HEK293T (cell line): ENCODE measurements at regions not wholly inside any gene's neighbourhood (a gene's known extent, or its start where the extent isn't known, plus 50 kb on each side); places are given as distances from the start of the nearest gene placed in this dataset.
"Not testable (repeated sequence)": the region's sequence is repeated elsewhere in the genome, so short reads cannot be mapped to it uniquely, and the experiment has no call there.

Experiments
- CTCF ChIA-PET: fragments of 350-600 bp; formaldehyde crosslinking; extraction: SDS; loops from one replicate; lab custom pipeline; 2021; ENCODE audit warnings: antibody characterized with exemption, inconsistent platforms; lab: Yijun Ruan, JAX
- POLR2A ChIA-PET: fragments of 350-600 bp; formaldehyde crosslinking; extraction: SDS; loops from one replicate; lab custom pipeline; 2020; ENCODE audit warnings: antibody characterized with exemption, inconsistent platforms; lab: Yijun Ruan, JAX
- DNase-seq: peaks from one replicate; pipeline ENCODE4 v3.0.0; 2012; ENCODE audit warnings: mixed read lengths; ENCODE audit errors: extremely low spot score
- ARNT ChIP-seq: fragments of 450-650 bp; IDR thresholded peaks from 2 replicates; pipeline ENCODE4 v1.6.1; 2017; ENCODE audit warnings: mild to moderate bottlenecking
- BHLHE40 ChIP-seq: fragments of 450-650 bp; IDR thresholded peaks from 2 replicates; pipeline ENCODE4 v1.6.1; 2016; ENCODE audit warnings: mild to moderate bottlenecking, moderate library complexity, borderline replicate concordance
- CTBP1 ChIP-seq: fragments of 450-650 bp; IDR thresholded peaks from 2 replicates; pipeline ENCODE4 v1.6.1; 2016; ENCODE audit warnings: borderline replicate concordance
- ELF4 ChIP-seq: fragments of 450-650 bp; IDR thresholded peaks from 2 replicates; pipeline ENCODE4 v1.6.1; 2017; ENCODE audit warnings: antibody characterized with exemption
- FOXA1 ChIP-seq: fragments of 450-650 bp; IDR thresholded peaks from 2 replicates; pipeline ENCODE4 v1.6.1; 2016; ENCODE audit warnings: mild to moderate bottlenecking
- FOXK2 ChIP-seq: fragments of 450-650 bp; IDR thresholded peaks from 2 replicates; pipeline ENCODE4 v1.6.1; 2016; ENCODE audit warnings: mild to moderate bottlenecking
- FOXM1 ChIP-seq: fragments of 450-650 bp; IDR thresholded peaks from 2 replicates; pipeline ENCODE4 v1.6.1; 2017; ENCODE audit warnings: mild to moderate bottlenecking, borderline replicate concordance
- HDGF ChIP-seq: fragments of 450-650 bp; IDR thresholded peaks from 2 replicates; pipeline ENCODE4 v1.6.1; 2017; ENCODE audit warnings: antibody characterized with exemption, borderline replicate concordance
- L3MBTL2 ChIP-seq: fragments of 450-650 bp; conservative IDR thresholded peaks from 2 replicates; pipeline ENCODE4 v1.6.1; 2016; ENCODE audit warnings: mild to moderate bottlenecking
- LEF1 ChIP-seq: fragments of 450-650 bp; IDR thresholded peaks from 2 replicates; pipeline ENCODE4 v1.6.1; 2017; ENCODE audit warnings: mild to moderate bottlenecking, borderline replicate concordance
- NFRKB ChIP-seq: fragments of 450-650 bp; IDR thresholded peaks from 2 replicates; pipeline ENCODE4 v1.6.1; 2016; ENCODE audit warnings: mild to moderate bottlenecking, moderate library complexity
- SP1 ChIP-seq: fragments of 450-650 bp; IDR thresholded peaks from 2 replicates; pipeline ENCODE4 v1.6.1; 2017
- SUZ12 ChIP-seq: fragments of 450-650 bp; IDR thresholded peaks from 2 replicates; pipeline ENCODE4 v1.6.1; 2016; ENCODE audit warnings: mild to moderate bottlenecking
- TARDBP ChIP-seq: fragments of 450-650 bp; IDR thresholded peaks from 2 replicates; pipeline ENCODE4 v1.6.1; 2016
- ZNF384 ChIP-seq: fragments of 450-650 bp; IDR thresholded peaks from 2 replicates; pipeline ENCODE4 v1.6.1; 2016
- TF ChIP-seq, protein P1 (sequence below): fragments of 450-650 bp; IDR thresholded peaks from 2 replicates; pipeline ENCODE4 v1.6.1; 2016

DNA sequence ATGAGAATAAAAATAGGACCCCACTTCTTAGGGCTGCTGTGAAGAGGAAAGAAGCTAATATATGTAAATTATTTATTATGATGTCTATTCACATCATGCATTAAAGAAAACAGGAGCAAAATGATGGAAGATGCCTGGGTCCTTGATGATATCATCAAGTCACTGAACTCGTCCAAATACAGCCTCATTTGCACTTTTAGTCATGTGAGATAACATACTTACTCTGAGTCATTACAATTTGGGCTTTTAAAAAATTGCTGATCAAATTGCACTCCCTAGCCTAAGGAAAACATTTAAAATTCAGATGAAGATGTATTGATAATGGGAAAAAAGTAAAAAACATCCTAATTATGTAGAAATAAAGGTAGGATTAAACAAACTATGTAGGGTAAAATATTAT is 302.7 kb upstream of the CCL2 start:
- no peak for TF ChIP-seq HDGF
- no peak for TF ChIP-seq FOXM1
- TF ChIP-seq ARNT: no peak
- no peak for TF ChIP-seq BHLHE40
- TF ChIP-seq, protein P1, sequence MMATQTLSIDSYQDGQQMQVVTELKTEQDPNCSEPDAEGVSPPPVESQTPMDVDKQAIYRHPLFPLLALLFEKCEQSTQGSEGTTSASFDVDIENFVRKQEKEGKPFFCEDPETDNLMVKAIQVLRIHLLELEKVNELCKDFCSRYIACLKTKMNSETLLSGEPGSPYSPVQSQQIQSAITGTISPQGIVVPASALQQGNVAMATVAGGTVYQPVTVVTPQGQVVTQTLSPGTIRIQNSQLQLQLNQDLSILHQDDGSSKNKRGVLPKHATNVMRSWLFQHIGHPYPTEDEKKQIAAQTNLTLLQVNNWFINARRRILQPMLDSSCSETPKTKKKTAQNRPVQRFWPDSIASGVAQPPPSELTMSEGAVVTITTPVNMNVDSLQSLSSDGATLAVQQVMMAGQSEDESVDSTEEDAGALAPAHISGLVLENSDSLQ: no peak
- no peak for TF ChIP-seq NFRKB
- no peak for TF ChIP-seq SP1
- no peak for TF ChIP-seq ZNF384
- no peak for TF ChIP-seq TARDBP
- CTCF ChIA-PET: no interaction called here
- POLR2A ChIA-PET: no interaction called here
- DNase-seq: no peak

DNA sequence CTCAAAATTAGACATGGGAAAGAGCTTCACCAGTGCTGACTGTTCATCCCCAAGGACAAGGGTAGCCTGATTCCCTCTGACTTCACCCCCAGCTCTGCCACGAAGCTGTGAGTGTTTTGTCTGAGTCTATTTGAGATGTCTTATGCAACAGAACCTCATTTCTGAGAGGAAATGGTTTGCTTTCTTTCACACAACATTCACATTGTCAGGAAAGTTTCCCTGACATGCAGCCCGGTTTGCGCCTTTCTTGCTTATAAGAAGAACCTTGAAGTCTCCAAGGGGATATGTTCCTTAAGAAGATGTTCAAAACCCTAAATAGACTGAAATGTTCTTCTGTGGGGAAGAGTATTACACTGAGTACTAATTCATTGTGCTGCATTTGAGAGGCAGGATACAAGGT is 300.5 kb upstream of the CCL2 start:
- ChIA-PET POLR2A (no interaction called here), CTCF (interaction anchor here (0.6 kb wide), 1 partner anchor 912 kb away, joined by 3 read pairs; no protein-coding TSS in a partner anchor)

DNA sequence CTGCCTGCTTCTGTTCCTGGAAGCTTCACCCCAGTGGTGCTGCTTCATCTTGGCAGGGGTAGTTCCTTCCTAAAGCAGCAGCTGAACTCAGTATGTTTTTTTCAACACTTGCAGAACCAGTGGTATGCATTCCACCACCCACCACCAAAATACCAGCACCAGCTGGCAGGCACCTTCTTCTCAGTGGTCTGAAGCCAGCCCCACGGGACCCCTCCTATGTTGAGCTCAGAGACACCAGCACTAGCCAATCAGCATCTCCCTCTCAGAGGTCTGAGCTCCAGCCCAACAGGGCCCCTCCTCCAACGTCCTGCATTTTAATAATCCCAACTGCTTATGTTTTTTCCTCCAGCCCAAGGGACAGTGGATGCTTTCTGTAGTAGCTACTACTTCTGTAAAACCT is 299.6 kb upstream of the CCL2 start:
- ChIA-PET POLR2A (no interaction called here), CTCF (no interaction called here)
- TF ChIP-seq, protein P1: no peak
- no peak for TF ChIP-seq HDGF
- no peak for TF ChIP-seq ARNT
- TF ChIP-seq ZNF384: no peak
- no peak for TF ChIP-seq L3MBTL2
- no peak for TF ChIP-seq FOXA1
- TF ChIP-seq TARDBP: no peak
- TF ChIP-seq NFRKB: no peak
- TF ChIP-seq FOXK2: no peak
- TF ChIP-seq ELF4: no peak
- TF ChIP-seq BHLHE40: no peak
- no peak for TF ChIP-seq SUZ12
- no peak for TF ChIP-seq FOXM1
- DNase-seq: no peak

More for the DNA sequence above, 300.5 kb upstream of the CCL2 start:
- no peak for TF ChIP-seq HDGF
- TF ChIP-seq ZNF384: no peak
- no peak for TF ChIP-seq ARNT
- no peak for TF ChIP-seq SP1
- TF ChIP-seq BHLHE40: no peak
- TF ChIP-seq L3MBTL2: no peak
- TF ChIP-seq LEF1: no peak
- no peak for TF ChIP-seq CTBP1
- TF ChIP-seq FOXA1: no peak
- TF ChIP-seq, protein P1: no peak
- DNase-seq: no peak

DNA sequence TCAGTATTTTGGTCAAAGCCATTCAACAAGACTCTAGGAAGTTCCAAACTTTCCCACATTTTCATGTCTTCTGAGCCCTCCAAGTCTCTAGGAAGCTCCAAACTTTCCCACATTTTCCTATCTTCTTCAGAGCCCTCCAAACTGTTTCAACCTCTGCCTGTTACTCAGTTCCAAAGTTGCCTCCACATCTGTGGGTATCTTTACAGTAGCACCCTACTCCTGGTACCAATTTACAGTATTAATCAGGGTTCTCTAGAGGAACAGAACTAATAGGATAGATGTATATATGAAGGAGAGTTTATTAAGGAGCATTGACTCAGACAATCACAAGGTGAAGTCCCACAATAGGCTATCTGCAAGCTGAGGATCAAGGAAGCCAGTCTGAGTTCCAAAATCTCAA is 296.0 kb upstream of the CCL2 start:
- POLR2A ChIA-PET, CTCF ChIA-PET: not testable (repeated sequence)

DNA sequence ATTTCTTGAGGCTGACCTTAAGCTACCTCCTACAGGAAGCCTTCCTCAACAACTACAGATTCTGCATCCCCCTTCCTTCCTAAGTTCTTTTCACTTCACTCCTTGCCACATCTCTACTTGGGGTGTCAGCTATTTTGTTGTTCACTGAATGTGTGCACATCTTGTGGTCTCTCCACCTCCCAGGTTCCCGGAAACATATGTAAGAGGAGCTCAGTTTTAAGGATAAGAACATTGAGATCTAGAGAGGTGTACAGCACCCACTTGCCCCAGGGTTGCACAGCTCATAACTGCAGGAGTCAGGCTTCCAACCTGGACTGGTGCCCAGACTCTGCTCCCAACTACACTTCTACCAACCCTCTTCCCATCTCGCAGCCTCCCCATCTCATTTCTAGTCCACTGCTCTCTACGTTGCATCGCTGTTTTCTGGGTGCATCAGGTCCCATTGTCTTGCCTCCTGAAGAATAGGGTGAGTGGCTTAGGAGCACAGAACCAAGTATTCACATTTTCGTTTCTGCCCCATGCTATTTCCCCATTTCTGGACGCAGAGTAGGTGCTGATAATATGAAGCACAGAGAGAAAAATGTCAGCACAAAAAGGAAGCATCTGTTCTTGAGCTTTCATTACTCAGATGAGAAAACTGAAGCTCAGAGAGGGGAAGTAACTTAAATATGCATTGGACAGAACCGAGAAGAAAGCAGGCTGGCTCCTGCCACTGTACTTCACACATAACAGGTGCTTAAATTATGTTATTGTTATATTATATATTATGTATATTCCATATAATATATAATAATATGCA is 292.0 kb upstream of the CCL2 start:
- POLR2A ChIA-PET: no interaction called here
- DNase-seq: no peak
- no peak for TF ChIP-seq ELF4
- no peak for TF ChIP-seq NFRKB
- TF ChIP-seq TARDBP: no peak
- no peak for TF ChIP-seq SUZ12
- no peak for TF ChIP-seq ZNF384
- no peak for TF ChIP-seq FOXM1
- no peak for TF ChIP-seq ARNT
- no peak for TF ChIP-seq HDGF
- no peak for TF ChIP-seq FOXK2
- TF ChIP-seq L3MBTL2: no peak
- no peak for TF ChIP-seq CTBP1
- no peak for TF ChIP-seq SP1
- no peak for TF ChIP-seq LEF1
- TF ChIP-seq BHLHE40: no peak
- TF ChIP-seq FOXA1: no peak
- TF ChIP-seq, protein P1: no peak
- CTCF ChIA-PET: interaction anchor here (0.5 kb wide), 1 partner anchor 184 kb away, joined by 3 read pairs; no protein-coding TSS in a partner anchor

More for the DNA sequence above, 296.0 kb upstream of the CCL2 start:
- DNase-seq: not testable (repeated sequence)

DNA sequence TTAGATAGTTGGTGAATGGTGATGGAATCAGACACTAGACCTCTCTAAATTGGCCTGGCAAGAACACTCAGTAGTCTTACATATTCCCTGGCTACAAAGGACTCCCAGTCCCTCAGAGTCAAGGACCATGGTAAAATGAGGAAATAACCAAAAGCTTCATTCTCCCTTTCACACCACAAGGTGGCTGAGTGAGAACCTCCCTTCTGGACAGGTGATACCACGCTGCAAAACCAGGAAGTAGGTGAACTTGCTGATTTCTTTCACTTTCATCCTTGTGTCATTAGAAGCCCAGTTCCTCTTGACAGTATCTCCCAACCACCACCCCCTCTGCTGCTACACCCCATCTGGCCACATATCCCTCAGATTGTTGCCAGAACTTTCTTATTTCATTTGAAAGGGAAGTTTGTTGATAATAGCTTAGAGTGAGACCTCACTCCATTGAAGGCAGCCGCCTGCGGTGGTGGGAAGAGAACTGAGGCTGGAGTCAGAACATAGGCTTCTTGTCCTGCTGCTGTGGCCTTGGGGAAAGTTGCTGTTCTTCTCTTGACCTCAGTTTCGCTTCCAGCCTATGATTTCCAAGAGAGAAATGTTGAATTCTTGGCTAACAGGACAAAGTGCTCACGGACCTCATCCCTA is 290.6 kb upstream of the CCL2 start:
- DNase-seq: no peak
- ChIA-PET CTCF (interaction anchor here (0.6 to 0.7 kb wide), 2 partner anchors 16 to 483 kb away, joined by 3 read pairs; no protein-coding TSS in a partner anchor), POLR2A (no interaction called here)
- TF ChIP-seq ELF4: no peak
- TF ChIP-seq FOXM1: no peak
- no peak for TF ChIP-seq BHLHE40
- no peak for TF ChIP-seq ZNF384
- TF ChIP-seq CTBP1: no peak
- TF ChIP-seq NFRKB: no peak
- no peak for TF ChIP-seq L3MBTL2
- TF ChIP-seq SUZ12: no peak
- TF ChIP-seq, protein P1: no peak
- TF ChIP-seq TARDBP: no peak
- TF ChIP-seq FOXK2: no peak
- no peak for TF ChIP-seq LEF1
- no peak for TF ChIP-seq SP1
- no peak for TF ChIP-seq HDGF
- no peak for TF ChIP-seq ARNT
- no peak for TF ChIP-seq FOXA1
